Heart left ventricle (tissue), 13 donors: ENCODE measurements at regions not wholly inside any gene's neighbourhood (a gene's known extent, or its start where the extent isn't known, plus 50 kb on each side); places are given as distances from the start of the nearest gene placed in this dataset.

Experiments
- POLR2A ChIP-seq, 2 donors: fragments of 450-650 bp; IDR thresholded peaks; one replicate each; pipeline ENCODE4 v1.6.1; 2017; ENCODE audit warnings: antibody characterized with exemption in 2 of 2, mild to moderate bottlenecking in 2 of 2, moderate library complexity in 2 of 2
- TF ChIP-seq, protein P1 (sequence below), 12 donors: fragments of 200-600 bp; sonication (generic) in 4 of 12; IDR thresholded peaks; one replicate each; pipeline versions ENCODE4 v1.5.0 to v1.8.0; 2018 to 2022; ENCODE audit warnings: antibody characterized with exemption in 12 of 12, mild to moderate bottlenecking in 5 of 12
- donor health status: ischemic (EF 13 %, LVEDD 7.1; RV severe dilation, severe dysfunction).
- donor health status: DM: no; HTN: yes; CAD: no.
- donor health status: DM: no; HTN: no; CAD: no.
- donor health status: ischemic (EF 25% LVEDD 6.9; RV normal size, moderate dysfunction).
- donor health status: ischemic (EF 25% LVEDD 5.7; RV mildly dilated, moderate dysfunction).
- donor health status: ischemic (EF 35%, LVEDD 5.7; RV mildly dilated, moderate dysfunction).
- donor health status: nonischemic (EF 11% LVEDD 7.7; RV severe dilation, severe dysfunction).
- donor health status: DM: yes; HTN: yes; CAD: no.
- donor health status: PGD.
- donor health status: ischemic (EF 29% LVEDD 5.4; RV normal size, mild dysfunction).
- donor health status: nonischemic (EF 23%, LVEDD 6.1; RV moderate dilation, normal function).

GRCh38 chr5:133702791-133703770, 90.7 kb upstream of the FSTL4 start:
- TF ChIP-seq, protein P1, sequence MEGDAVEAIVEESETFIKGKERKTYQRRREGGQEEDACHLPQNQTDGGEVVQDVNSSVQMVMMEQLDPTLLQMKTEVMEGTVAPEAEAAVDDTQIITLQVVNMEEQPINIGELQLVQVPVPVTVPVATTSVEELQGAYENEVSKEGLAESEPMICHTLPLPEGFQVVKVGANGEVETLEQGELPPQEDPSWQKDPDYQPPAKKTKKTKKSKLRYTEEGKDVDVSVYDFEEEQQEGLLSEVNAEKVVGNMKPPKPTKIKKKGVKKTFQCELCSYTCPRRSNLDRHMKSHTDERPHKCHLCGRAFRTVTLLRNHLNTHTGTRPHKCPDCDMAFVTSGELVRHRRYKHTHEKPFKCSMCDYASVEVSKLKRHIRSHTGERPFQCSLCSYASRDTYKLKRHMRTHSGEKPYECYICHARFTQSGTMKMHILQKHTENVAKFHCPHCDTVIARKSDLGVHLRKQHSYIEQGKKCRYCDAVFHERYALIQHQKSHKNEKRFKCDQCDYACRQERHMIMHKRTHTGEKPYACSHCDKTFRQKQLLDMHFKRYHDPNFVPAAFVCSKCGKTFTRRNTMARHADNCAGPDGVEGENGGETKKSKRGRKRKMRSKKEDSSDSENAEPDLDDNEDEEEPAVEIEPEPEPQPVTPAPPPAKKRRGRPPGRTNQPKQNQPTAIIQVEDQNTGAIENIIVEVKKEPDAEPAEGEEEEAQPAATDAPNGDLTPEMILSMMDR (IDR thresholded peaks at IDR 0.05): no peak
- no peak for TF ChIP-seq POLR2A (IDR thresholded peaks at IDR 0.05)
